ENCODE measurements at regions not wholly inside any gene's neighbourhood (a gene's known extent, or its start where the extent isn't known, plus 50 kb on each side); places are given as distances from the start of the nearest gene placed in this dataset.

- TF ChIP-seq TAF1 (conservative IDR thresholded peaks at IDR 0.05) (no peak), EGR1 (IDR thresholded peaks at IDR 0.05; ENCODE audit: low read depth in 2 of 2) (no peak), RAD21 (IDR thresholded peaks at IDR 0.05) (no peak), SP1 (IDR thresholded peaks at IDR 0.05) (no peak), HNF4G (IDR thresholded peaks at IDR 0.05) (no peak), MAX (IDR thresholded peaks at IDR 0.05) (no peak)
Observed at GRCh38 chr4:23153076-23153475, 460.3 kb downstream of the GBA3 start (continued).

DNA sequence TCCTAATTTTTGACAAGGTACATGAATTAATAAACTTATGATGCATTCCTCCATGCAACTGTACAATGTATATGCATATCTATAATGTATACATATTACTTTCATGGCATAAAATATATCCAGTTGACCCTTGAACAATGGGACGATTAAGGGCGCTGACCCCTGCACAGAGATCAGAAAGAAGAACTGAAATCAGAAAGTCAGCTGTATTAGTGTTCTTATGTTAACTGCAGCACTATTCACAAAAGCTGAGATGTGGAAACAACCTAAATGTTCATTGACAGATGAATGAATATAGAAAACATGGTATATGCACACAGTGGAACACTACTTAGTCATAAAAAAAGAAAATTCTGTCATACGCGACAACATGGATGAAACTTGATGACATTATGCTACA, 457.1 kb downstream of the GBA3 start:
- TF ChIP-seq HNF4A (conservative IDR thresholded peaks at IDR 0.05) (no peak), CTCF (IDR thresholded peaks at IDR 0.05; ENCODE audit: low read depth, low read length, missing input control) (no peak), RXRA (IDR thresholded peaks at IDR 0.05) (no peak), RAD21 (IDR thresholded peaks at IDR 0.05) (no peak), YY1 (IDR thresholded peaks at IDR 0.05) (no peak), NR2F2 (IDR thresholded peaks at IDR 0.05) (no peak), HNF4G (IDR thresholded peaks at IDR 0.05) (no peak), FOXA2 (IDR thresholded peaks at IDR 0.05) (no peak), FOXA1 (IDR thresholded peaks at IDR 0.05) (no peak), JUND (IDR thresholded peaks at IDR 0.05) (no peak), ZBTB33 (IDR thresholded peaks at IDR 0.05) (no peak), EGR1 (IDR thresholded peaks at IDR 0.05; ENCODE audit: low read depth in 2 of 2) (no peak), SP1 (IDR thresholded peaks at IDR 0.05) (no peak)
- TF ChIP-seq, protein P1, sequence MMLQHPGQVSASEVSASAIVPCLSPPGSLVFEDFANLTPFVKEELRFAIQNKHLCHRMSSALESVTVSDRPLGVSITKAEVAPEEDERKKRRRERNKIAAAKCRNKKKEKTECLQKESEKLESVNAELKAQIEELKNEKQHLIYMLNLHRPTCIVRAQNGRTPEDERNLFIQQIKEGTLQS (IDR thresholded peaks at IDR 0.05), result no peak
- TF ChIP-seq, protein P2, sequence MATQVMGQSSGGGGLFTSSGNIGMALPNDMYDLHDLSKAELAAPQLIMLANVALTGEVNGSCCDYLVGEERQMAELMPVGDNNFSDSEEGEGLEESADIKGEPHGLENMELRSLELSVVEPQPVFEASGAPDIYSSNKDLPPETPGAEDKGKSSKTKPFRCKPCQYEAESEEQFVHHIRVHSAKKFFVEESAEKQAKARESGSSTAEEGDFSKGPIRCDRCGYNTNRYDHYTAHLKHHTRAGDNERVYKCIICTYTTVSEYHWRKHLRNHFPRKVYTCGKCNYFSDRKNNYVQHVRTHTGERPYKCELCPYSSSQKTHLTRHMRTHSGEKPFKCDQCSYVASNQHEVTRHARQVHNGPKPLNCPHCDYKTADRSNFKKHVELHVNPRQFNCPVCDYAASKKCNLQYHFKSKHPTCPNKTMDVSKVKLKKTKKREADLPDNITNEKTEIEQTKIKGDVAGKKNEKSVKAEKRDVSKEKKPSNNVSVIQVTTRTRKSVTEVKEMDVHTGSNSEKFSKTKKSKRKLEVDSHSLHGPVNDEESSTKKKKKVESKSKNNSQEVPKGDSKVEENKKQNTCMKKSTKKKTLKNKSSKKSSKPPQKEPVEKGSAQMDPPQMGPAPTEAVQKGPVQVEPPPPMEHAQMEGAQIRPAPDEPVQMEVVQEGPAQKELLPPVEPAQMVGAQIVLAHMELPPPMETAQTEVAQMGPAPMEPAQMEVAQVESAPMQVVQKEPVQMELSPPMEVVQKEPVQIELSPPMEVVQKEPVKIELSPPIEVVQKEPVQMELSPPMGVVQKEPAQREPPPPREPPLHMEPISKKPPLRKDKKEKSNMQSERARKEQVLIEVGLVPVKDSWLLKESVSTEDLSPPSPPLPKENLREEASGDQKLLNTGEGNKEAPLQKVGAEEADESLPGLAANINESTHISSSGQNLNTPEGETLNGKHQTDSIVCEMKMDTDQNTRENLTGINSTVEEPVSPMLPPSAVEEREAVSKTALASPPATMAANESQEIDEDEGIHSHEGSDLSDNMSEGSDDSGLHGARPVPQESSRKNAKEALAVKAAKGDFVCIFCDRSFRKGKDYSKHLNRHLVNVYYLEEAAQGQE (IDR thresholded peaks at IDR 0.05), result no peak
- no peak overlapping the region for H3K4me3 ChIP-seq (ENCODE audit: low read depth in 1 of 3, low read length in 3 of 3)
- H3K36me3 ChIP-seq (ENCODE audit: control insufficient read depth in 4 of 4, insufficient read depth in 3 of 4, low read depth in 1 of 4, low read length in 3 of 4), result no peaks in the 10 kb centered on the region
- no peak overlapping the region for H3K27ac ChIP-seq (ENCODE audit: low read depth in 1 of 2, low read length in 2 of 2)
- H3K9ac ChIP-seq (ENCODE audit: low read depth in 1 of 2, low read length in 2 of 2), result no peak overlapping the region
- 93% methylated on average over 4 of the region's 4 CpGs for WGBS
- no peaks in the 10 kb centered on the region for H3K27me3 ChIP-seq (ENCODE audit: control insufficient read depth in 4 of 4, insufficient read depth in 4 of 4, low read length in 3 of 4)
- H3K4me1 ChIP-seq (ENCODE audit: control insufficient read depth in 4 of 4, insufficient read depth in 4 of 4, low read length in 3 of 4), result peaks cover 0 to 4% (median 0%) of the 10 kb centered on the region in 4 donors
- no peak for DNase-seq (ENCODE audit: low spot score)
- no peaks in the 10 kb centered on the region for H3K9me3 ChIP-seq (ENCODE audit: control insufficient read depth in 4 of 4, low read length in 3 of 4)
